Right renal pelvis (tissue), 4 donors: ENCODE measurements at regions not wholly inside any gene's neighbourhood (a gene's known extent, or its start where the extent isn't known, plus 50 kb on each side); places are given as distances from the start of the nearest gene placed in this dataset.
"Not testable (repeated sequence)": the region's sequence is repeated elsewhere in the genome, so short reads cannot be mapped to it uniquely, and the experiment has no call there.

ENCODE experiments used
- DNase-seq, 4 donors: peaks; one replicate each; pipeline ENCODE4 v3.0.0-alpha.2; 2013; ENCODE audit warnings: low read depth in 4 of 4, low spot score in 3 of 4, missing footprints in 1 of 4

- DNase-seq: no peak
Measured at GRCh38 chr3:72065872-72066641, 281.1 kb upstream of the PROK2 start.

DNA sequence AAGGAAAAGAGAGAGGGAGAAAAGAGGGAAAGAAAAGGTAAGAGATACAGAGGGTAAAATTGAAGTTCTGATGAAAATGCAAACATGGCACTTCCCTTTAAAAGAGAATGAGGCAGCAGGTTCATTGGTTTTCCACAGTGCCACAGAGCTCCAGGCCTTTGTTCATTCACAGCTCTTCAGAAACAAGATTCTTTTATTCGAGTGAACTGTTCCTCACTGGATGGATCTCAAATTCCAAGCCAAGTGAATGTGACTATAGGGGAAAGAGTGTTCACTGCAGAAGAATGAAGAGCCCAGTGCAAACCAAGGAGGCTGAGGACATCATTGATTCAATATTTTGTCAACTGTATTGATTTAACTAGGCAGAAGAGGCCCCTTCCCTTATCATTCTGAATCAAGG lies 280.3 kb upstream of the PROK2 start:
- no peak for DNase-seq

DNA sequence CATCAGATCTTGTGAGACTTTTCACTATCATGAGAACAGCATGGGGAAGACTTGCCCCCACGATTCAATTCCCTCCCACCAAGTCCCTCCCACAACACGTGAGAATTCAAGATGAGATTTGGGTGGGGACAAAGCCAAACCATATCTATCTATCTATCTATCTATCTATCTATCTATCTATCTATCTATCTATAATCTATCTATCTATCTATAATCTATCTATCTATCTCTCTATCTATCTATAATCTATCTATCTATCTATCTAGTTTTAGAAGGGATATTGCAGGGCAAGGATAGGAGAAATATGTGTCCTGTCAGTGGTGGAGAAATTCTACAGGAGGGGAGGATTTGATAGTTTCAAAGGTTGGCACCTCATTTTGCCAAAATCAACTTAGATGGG lies 279.8 kb upstream of the PROK2 start:
- DNase-seq: not testable (repeated sequence)

GRCh38 chr3:72062017-72062416 lies 277.1 kb upstream of the PROK2 start:
- no peak for DNase-seq

DNA sequence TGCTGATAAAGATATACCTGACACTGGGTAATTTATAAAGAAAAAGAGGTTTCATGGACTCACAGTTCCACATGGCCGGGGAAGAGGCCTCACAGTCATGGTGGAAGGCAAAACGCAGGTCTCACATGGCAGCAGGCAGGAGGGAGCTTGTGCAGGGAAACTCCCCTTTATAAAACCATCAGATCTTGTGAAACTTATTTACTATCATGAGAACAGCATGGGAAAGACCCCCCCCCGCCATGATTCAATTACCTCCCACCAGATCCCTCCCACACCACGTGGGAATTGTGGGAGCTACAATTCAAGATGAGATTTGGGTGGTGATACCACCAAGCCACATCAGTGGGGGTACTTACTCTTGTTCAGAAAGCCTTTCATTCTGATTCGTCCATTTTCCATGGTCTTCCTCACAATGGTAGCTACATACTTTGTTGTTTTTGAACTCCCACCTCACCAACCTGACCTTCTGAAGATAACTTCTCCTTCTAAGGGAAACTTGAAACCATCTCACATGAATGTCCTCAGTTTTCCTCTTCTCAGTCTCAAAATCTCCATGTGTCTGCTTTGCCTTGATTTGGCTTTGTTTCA lies 275.6 kb upstream of the PROK2 start:
- no peak for DNase-seq

GRCh38 chr3:72058493-72059081 lies 273.6 kb upstream of the PROK2 start:
- DNase-seq: no peak

DNA sequence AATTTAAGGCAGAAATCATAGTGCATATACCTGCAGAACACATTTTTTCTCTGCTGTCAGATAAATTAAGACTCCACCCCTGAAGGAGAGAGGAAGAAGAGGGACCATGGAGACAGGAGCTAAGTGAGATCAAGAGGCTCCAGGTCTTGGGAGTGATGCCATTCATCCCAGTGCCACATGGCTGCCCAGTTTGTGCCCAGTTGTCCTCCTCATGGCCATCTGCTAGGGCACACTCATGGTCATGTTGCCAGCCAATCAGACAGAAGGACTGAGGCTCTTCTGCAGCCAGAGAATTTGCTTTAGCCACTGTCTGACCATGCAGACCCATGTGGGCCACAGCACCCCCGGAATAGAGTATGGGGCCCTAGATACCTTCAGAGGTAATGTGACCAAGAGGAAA lies 270.5 kb upstream of the PROK2 start:
- DNase-seq: no peak

DNA sequence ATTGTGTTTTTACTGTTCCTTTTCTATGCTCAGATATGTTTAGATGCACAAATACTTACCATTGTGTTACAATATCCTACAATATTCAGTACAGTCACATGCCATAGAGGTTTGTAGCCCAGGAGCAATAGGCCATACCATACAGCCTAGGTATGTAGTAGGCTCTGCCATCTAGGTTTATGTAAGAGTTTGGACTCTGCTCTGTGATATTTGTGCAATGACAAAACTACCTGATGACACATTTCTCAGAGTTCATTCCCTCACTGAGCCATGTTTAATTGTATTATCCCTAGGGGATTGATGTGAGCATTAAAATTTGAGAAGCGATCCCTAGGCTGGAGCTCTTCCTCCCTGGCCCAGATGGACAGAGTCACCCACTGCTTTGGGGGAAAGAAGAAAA lies 270.0 kb upstream of the PROK2 start:
- DNase-seq: no peak

GRCh38 chr3:72052841-72053409 lies 268.0 kb upstream of the PROK2 start:
- no peak for DNase-seq

- DNase-seq: no peak
Measured at GRCh38 chr3:72050771-72051170, 265.8 kb upstream of the PROK2 start.

GRCh38 chr3:72050048-72050632 lies 265.2 kb upstream of the PROK2 start:
- no peak for DNase-seq

- DNase-seq: no peak
Measured at GRCh38 chr3:72049300-72049699, 264.4 kb upstream of the PROK2 start.

DNA sequence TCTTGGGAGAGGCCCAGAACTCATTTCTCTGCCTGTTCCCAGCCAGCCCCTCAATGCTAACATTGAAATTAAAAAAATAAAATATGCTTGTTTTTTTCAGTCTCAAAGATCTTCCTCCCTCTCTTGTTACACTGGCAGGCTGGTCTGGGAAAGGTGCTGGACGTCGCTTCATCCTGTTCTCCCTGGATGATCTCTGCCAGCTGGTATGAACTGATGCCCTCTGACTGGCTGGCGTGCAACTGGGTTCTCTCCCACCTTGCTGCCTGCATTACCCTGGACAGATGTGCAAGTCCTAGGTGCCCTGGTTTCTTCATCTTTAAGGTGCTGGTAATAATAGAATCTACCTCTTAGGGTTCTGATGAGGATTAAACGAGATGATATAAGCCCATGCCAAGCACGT lies 263.9 kb upstream of the PROK2 start:
- no peak for DNase-seq

DNA sequence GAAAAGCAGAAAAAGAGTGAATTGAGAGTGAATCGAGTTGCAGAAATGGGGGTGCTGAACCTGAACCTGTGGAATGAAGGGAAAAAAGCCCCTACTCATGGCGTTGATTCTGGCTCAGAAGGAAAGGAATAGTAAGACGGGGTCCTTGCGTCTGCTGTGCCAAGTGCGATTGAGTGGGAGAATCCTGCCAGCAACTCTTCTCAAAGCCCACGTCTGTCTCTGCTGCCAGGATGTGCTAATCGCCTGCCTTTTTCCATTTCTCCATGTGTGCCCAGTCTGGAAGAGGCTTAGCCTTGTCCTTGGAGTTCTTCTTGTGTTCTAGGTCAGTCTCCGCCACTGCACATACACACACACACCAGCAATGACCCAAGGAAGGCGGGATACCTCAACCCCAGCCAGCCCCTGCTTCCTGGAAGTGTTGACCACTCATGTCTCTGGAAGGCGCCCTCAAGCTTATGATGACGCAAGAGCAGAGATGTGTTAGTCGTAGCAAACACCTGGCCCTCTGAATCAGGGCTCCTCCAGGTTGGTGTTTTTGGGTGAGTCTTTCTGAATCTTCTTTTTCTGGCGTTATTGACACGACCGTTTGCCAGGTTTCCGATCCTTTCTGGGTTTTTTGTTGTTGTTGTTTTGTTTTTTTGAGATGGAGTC lies 262.4 kb upstream of the PROK2 start:
- DNase-seq: no peak

- DNase-seq: no peak
Measured at GRCh38 chr3:72044231-72044855, 259.4 kb upstream of the PROK2 start.

DNA sequence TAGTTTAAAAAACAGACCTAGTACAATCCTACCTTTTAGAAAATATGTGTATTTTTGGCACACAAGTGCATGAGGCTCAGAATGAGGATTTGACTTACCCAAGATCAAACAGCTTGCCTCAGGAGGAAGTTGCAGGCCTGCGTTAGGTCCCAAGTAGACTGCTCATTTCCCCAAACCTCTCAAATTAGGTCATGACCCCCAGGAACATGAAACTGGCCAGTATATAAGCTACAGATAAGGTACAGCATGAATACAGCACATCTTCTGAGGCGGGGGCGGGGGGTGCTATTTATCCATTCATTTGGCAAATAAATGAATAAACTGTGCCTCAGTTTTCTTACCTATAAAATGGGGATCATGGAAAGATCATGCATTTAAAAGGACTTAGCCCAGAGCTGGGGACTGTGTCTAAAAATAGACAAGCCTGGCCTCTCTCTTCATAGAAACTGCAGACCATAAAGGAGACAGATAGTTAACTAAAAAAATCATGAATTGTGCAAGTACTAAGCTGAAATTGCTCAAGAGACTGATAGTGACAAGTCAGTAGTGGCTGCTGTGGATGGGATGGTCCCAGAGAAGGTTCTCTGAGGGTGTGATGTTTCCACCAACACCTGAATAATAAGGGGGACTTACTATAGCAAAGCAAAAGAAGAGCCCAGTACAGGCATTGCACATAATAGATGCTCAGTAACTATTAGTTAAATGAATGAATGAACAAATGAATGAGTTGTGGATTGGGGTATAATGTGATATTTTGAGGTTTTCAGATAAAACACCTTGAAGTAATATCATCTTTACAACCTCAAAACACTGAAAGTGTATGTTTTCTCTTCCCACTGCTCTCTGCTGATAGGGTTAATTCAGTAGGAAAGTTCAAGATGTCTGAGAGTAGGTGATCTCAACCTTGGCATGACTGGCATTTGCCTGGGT lies 258.5 kb upstream of the PROK2 start:
- DNase-seq: no peak

- no peak for DNase-seq
Measured at GRCh38 chr3:72042397-72043203, 257.7 kb upstream of the PROK2 start.

DNA sequence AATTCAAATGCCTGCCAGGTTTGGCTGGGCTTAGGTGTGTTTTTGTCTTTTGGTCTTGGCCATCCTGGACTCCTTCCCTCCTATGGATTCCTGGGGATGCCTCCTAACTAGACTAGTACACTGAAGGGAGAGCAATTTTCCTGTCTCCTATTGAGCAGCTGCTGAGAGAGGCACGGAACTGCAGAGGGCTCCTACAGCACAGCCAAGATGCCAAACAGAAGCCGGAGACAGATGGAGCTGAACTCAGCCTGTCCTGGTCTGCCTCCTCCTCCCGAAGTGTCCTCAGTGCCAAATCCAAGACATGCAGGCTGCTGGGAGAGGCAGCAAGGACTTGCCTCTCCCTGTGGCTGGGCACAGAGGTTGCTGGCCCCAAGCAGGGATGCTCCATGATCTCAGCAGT lies 256.6 kb upstream of the PROK2 start:
- DNase-seq: no peak

DNA sequence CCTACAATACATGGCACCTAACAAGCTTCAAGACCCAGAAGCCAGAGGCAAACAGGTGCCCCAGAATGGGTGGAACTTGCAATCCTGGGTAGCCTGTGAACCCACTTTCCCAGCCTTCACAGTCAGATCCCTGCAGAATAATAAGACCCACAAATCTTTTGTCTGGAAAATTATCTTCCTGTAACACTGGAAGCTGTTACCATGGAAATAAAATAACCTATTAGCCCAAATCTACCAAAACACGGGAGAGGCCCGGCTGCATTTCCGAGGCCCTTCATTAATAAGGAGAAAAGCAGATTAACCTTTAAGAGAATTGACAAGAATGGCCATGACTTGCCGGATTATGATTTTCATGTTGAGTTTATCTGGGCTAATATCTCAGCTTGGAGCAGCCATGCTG lies 256.1 kb upstream of the PROK2 start:
- DNase-seq: no peak
